GM21381 (cell line): ENCODE measurements at regions not wholly inside any gene's neighbourhood (a gene's known extent, or its start where the extent isn't known, plus 50 kb on each side); places are given as distances from the start of the nearest gene placed in this dataset.

Experiments
- ATAC-seq: cut with Tn5 transposase; IDR thresholded peaks from one replicate; pipeline ENCODE4 v1.9.1; 2021; ENCODE audit warnings: mild to moderate bottlenecking, moderate library complexity; ENCODE audit not compliant: unreplicated experiment

GRCh38 chr5:68953875-68954617 lies 139.8 kb upstream of the SLC30A5 start:
- no peak for ATAC-seq

- no peak for ATAC-seq
These were observed 139.2 kb upstream of the SLC30A5 start for GRCh38 chr5:68954618-68954910.

- no peak for ATAC-seq
These were observed 136.2 kb upstream of the SLC30A5 start for GRCh38 chr5:68957591-68957990.

GRCh38 chr5:68958428-68958827 lies 135.4 kb upstream of the SLC30A5 start:
- no peak for ATAC-seq

GRCh38 chr5:68960456-68960855 lies 133.4 kb upstream of the SLC30A5 start:
- ATAC-seq: no peak

GRCh38 chr5:68960961-68961360 lies 132.9 kb upstream of the SLC30A5 start:
- ATAC-seq: no peak

GRCh38 chr5:68961762-68962161 lies 132.1 kb upstream of the SLC30A5 start:
- no peak for ATAC-seq

GRCh38 chr5:68962757-68963484 lies 130.9 kb upstream of the SLC30A5 start:
- ATAC-seq: no peak

GRCh38 chr5:68964679-68965078 lies 129.1 kb upstream of the SLC30A5 start:
- no peak for ATAC-seq

- no peak for ATAC-seq
These were observed 127.9 kb upstream of the SLC30A5 start for GRCh38 chr5:68965926-68966325.

GRCh38 chr5:68966596-68966995 lies 127.2 kb upstream of the SLC30A5 start:
- no peak for ATAC-seq

GRCh38 chr5:68968429-68968828 lies 125.4 kb upstream of the SLC30A5 start:
- ATAC-seq: no peak

- ATAC-seq: no peak
These were observed 123.2 kb upstream of the SLC30A5 start for GRCh38 chr5:68970617-68971016.

GRCh38 chr5:68973696-68974095 lies 120.1 kb upstream of the SLC30A5 start:
- ATAC-seq: no peak

GRCh38 chr5:68983043-68983442 lies 110.8 kb upstream of the SLC30A5 start:
- no peak for ATAC-seq

GRCh38 chr5:68983959-68984358 lies 109.9 kb upstream of the SLC30A5 start:
- ATAC-seq: no peak

- no peak for ATAC-seq
These were observed 102.3 kb upstream of the SLC30A5 start for GRCh38 chr5:68991279-68992084.

- ATAC-seq: peak; percentile 72
These were observed 99.2 kb upstream of the SLC30A5 start for GRCh38 chr5:68994645-68995044.

GRCh38 chr5:68995845-68996545 lies 97.8 kb upstream of the SLC30A5 start:
- ATAC-seq: no peak

GRCh38 chr5:68999181-68999580 lies 94.6 kb upstream of the SLC30A5 start:
- no peak for ATAC-seq

GRCh38 chr5:69000216-69000919 lies 93.4 kb upstream of the SLC30A5 start:
- no peak for ATAC-seq
